ENCODE measurements at regions not wholly inside any gene's neighbourhood (a gene's known extent, or its start where the extent isn't known, plus 50 kb on each side); places are given as distances from the start of the nearest gene placed in this dataset.
"Not testable (repeated sequence)": the region's sequence is repeated elsewhere in the genome, so short reads cannot be mapped to it uniquely, and the experiment has no call there.

DNA sequence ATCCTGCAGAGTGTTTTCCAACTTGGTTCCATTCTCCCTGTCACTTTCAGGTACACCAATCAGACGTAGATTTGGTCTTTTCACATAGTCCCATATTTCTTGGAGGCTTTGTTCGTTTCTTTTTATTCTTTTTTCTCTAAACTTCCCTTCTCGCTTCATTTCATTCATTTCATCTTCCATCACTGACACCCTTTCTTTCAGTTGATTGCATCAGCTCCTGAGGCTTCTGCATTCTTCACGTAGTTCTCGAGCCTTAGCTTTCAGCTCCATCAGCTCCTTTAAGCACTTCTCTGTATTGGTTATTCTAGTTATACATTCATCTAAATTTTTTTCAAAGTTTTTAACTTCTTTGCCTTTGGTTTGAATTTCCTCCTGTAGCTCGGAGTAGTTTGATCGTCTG, 140.1 kb downstream of the PLPPR4 start:
- TF ChIP-seq, protein P1, sequence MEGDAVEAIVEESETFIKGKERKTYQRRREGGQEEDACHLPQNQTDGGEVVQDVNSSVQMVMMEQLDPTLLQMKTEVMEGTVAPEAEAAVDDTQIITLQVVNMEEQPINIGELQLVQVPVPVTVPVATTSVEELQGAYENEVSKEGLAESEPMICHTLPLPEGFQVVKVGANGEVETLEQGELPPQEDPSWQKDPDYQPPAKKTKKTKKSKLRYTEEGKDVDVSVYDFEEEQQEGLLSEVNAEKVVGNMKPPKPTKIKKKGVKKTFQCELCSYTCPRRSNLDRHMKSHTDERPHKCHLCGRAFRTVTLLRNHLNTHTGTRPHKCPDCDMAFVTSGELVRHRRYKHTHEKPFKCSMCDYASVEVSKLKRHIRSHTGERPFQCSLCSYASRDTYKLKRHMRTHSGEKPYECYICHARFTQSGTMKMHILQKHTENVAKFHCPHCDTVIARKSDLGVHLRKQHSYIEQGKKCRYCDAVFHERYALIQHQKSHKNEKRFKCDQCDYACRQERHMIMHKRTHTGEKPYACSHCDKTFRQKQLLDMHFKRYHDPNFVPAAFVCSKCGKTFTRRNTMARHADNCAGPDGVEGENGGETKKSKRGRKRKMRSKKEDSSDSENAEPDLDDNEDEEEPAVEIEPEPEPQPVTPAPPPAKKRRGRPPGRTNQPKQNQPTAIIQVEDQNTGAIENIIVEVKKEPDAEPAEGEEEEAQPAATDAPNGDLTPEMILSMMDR (IDR thresholded peaks at IDR 0.05) = not testable (repeated sequence)
- TF ChIP-seq POLR2A (IDR thresholded peaks at IDR 0.05) = not testable (repeated sequence)

Measured in thyroid gland (tissue), 4 donors.